Cardiac muscle cell (in vitro differentiated cells and primary cell): ENCODE measurements at regions not wholly inside any gene's neighbourhood (a gene's known extent, or its start where the extent isn't known, plus 50 kb on each side); places are given as distances from the start of the nearest gene placed in this dataset.
"Not testable (repeated sequence)": the region's sequence is repeated elsewhere in the genome, so short reads cannot be mapped to it uniquely, and the experiment has no call there.

Experiments
- DNase-seq, 2 donors: peaks; one replicate each; pipeline versions ENCODE4 v3.0.0 to v3.0.0-alpha.2; 2010 to 2017; ENCODE audit warnings: low read depth in 1 of 2, low spot score in 1 of 2
- H3K27ac ChIP-seq: fragments of 200-600 bp; sonication (generic); 2 replicates; pipeline ENCODE4 v1.5.1; 2016
- H3K27me3 ChIP-seq: fragments of 200-600 bp; sonication (generic); 2 replicates; pipeline ENCODE4 v1.6.0; 2016; ENCODE audit warnings: control low read depth
- H3K36me3 ChIP-seq: fragments of 200-600 bp; sonication (generic); 2 replicates; pipeline ENCODE4 v1.5.1; 2016; ENCODE audit warnings: control low read depth
- H3K4me1 ChIP-seq: fragments of 200-600 bp; sonication (generic); 2 replicates; pipeline ENCODE4 v1.8.1; 2017; ENCODE audit warnings: low read depth, mild to moderate bottlenecking, mixed run types
- H3K4me3 ChIP-seq: fragments of 200-600 bp; sonication (generic); 2 replicates; pipeline ENCODE4 v1.5.1; 2016; ENCODE audit warnings: mild to moderate bottlenecking
- H3K9me3 ChIP-seq: fragments of 200-600 bp; sonication (generic); 2 replicates; pipeline ENCODE4 v1.5.1; 2017; ENCODE audit warnings: low read depth, mild to moderate bottlenecking, control low read depth
- CTCF ChIP-seq: IDR thresholded peaks from 2 replicates; pipeline ENCODE4 v1.5.1; 2012; ENCODE audit warnings: low read depth, mild to moderate bottlenecking, low read length

- no peaks in the 10 kb centered on the region for H3K36me3 ChIP-seq
- no peak for TF ChIP-seq CTCF
- no peak overlapping the region for H3K27ac ChIP-seq
- DNase-seq: no peak
- H3K4me3 ChIP-seq: no peak overlapping the region
- H3K27me3 ChIP-seq: no peaks in the 10 kb centered on the region
- no peaks in the 10 kb centered on the region for H3K9me3 ChIP-seq
- H3K4me1 ChIP-seq: peaks cover 4% of the 10 kb centered on the region
These were observed 284.9 kb upstream of the VWC2 start for GRCh38 chr7:49488573-49488972.

- DNase-seq: no peak
- H3K27me3 ChIP-seq: no peaks in the 10 kb centered on the region
- TF ChIP-seq CTCF: no peak
- H3K4me3 ChIP-seq: no peak overlapping the region
- H3K27ac ChIP-seq: no peak overlapping the region
- H3K4me1 ChIP-seq: no peaks in the 10 kb centered on the region
- H3K9me3 ChIP-seq: no peaks in the 10 kb centered on the region
- H3K36me3 ChIP-seq: no peaks in the 10 kb centered on the region
These were observed 276.0 kb upstream of the VWC2 start for GRCh38 chr7:49497471-49497870.

- DNase-seq: no peak
- no peak for TF ChIP-seq CTCF
- H3K4me1 ChIP-seq: no peaks in the 10 kb centered on the region
- H3K9me3 ChIP-seq: no peaks in the 10 kb centered on the region
- no peak overlapping the region for H3K27ac ChIP-seq
- no peaks in the 10 kb centered on the region for H3K27me3 ChIP-seq
- H3K36me3 ChIP-seq: no peaks in the 10 kb centered on the region
- no peak overlapping the region for H3K4me3 ChIP-seq
These were observed 272.7 kb upstream of the VWC2 start for GRCh38 chr7:49500741-49501140.

GRCh38 chr7:49507206-49507605, 266.2 kb upstream of the VWC2 start:
- H3K27ac ChIP-seq, H3K4me1 ChIP-seq, H3K4me3 ChIP-seq, H3K9me3 ChIP-seq, H3K36me3 ChIP-seq, H3K27me3 ChIP-seq, DNase-seq: not testable (repeated sequence)

- Histone ChIP-seq H3K4me3 (no peak overlapping the region), H3K27me3 (no peaks in the 10 kb centered on the region), H3K9me3 (no peaks in the 10 kb centered on the region), H3K27ac (no peak overlapping the region), H3K4me1 (no peaks in the 10 kb centered on the region), H3K36me3 (no peaks in the 10 kb centered on the region)
- no peak for TF ChIP-seq CTCF
- no peak for DNase-seq
These were observed 259.5 kb upstream of the VWC2 start for GRCh38 chr7:49513911-49514310.

GRCh38 chr7:49520951-49521350, 252.5 kb upstream of the VWC2 start:
- no peaks in the 10 kb centered on the region for H3K4me1 ChIP-seq
- DNase-seq: no peak
- no peak overlapping the region for H3K27ac ChIP-seq
- no peaks in the 10 kb centered on the region for H3K27me3 ChIP-seq
- no peak for TF ChIP-seq CTCF
- H3K9me3 ChIP-seq: no peaks in the 10 kb centered on the region
- H3K4me3 ChIP-seq: no peak overlapping the region
- H3K36me3 ChIP-seq: no peaks in the 10 kb centered on the region
